SK-N-SH (cell line): ENCODE measurements at regions not wholly inside any gene's neighbourhood (a gene's known extent, or its start where the extent isn't known, plus 50 kb on each side); places are given as distances from the start of the nearest gene placed in this dataset.

ENCODE experiments used
- CTCF ChIA-PET: fragments of 300-600, 350-600 bp; formaldehyde crosslinking; extraction: SDS; loops from one replicate; lab custom pipeline; 2021; lab: Yijun Ruan, JAX
- POLR2A ChIA-PET: fragments of 350-600 bp; sonication (Branson Sonifier 250); formaldehyde crosslinking; extraction: SDS; loops from one replicate; lab custom pipeline; 2020; ENCODE audit warnings: antibody characterized with exemption, inconsistent platforms; lab: Yijun Ruan, JAX
- DNase-seq: peaks from one replicate; pipeline ENCODE4 v3.0.0; 2012
- H2AFZ ChIP-seq: fragments of 200-600 bp; sonication (generic); 2 replicates; pipeline ENCODE4 v1.8.1; 2016; ENCODE audit warnings: antibody characterized with exemption, mild to moderate bottlenecking, low read depth
- H3F3A ChIP-seq: fragments of 200-600 bp; sonication (generic); replicated peaks from 2 replicates; pipeline ENCODE3; 2016; ENCODE audit warnings: antibody characterized with exemption, mild to moderate bottlenecking; ENCODE audit not compliant: insufficient read depth
- H3K27ac ChIP-seq, 2 experiments: fragments of 200-500 bp in 1 of 2; fragments of 200-600 bp in 1 of 2; sonication (Bioruptor generic) in 1 of 2; sonication (generic), shearing (Covaris generic) in 1 of 2; 2 replicates each; pipeline versions ENCODE4 v1.5.1 to v1.6.1; 2014 to 2016; ENCODE audit warnings: low read depth in 2 of 2, inconsistent platforms in 1 of 2, low read length in 1 of 2, mild to moderate bottlenecking in 1 of 2, mixed read lengths in 1 of 2
- H3K27me3 ChIP-seq: fragments of 200-600 bp; sonication (generic), shearing (Covaris generic); 2 replicates; pipeline ENCODE4 v1.6.1; 2016; ENCODE audit warnings: mixed run types; ENCODE audit not compliant: insufficient read depth
- H3K36me3 ChIP-seq, 2 experiments: fragments of 200-500 bp in 1 of 2; fragments of 200-600 bp in 1 of 2; sonication (Bioruptor generic) in 1 of 2; sonication (generic) in 1 of 2; replicated peaks in 1 of 2; 2 replicates each; pipeline versions ENCODE3 to v1.5.1; 2014 to 2016; ENCODE audit warnings: low read length in 1 of 2, mild to moderate bottlenecking in 1 of 2; ENCODE audit not compliant: insufficient read depth in 2 of 2, control insufficient read depth in 1 of 2
- H3K4me1 ChIP-seq, 2 experiments: fragments of 200-500 bp in 1 of 2; fragments of 200-600 bp in 1 of 2; sonication (Bioruptor generic) in 1 of 2; sonication (generic), shearing (Covaris generic) in 1 of 2; 2 replicates each; pipeline versions ENCODE4 v1.5.1 to v1.6.1; 2014 to 2016; ENCODE audit warnings: low read depth in 1 of 2, low read length in 1 of 2, mixed run types in 1 of 2; ENCODE audit not compliant: insufficient read depth in 2 of 2, control insufficient read depth in 1 of 2
- H3K4me2 ChIP-seq: fragments of 200-600 bp; sonication (generic), shearing (Covaris generic); 2 replicates; pipeline ENCODE4 v1.6.1; 2017; ENCODE audit warnings: mixed run types
- H3K4me3 ChIP-seq, 2 experiments: fragments of 200-500 bp in 1 of 2; fragments of 200-600 bp in 1 of 2; sonication (Bioruptor generic) in 1 of 2; sonication (generic), shearing (Covaris generic) in 1 of 2; 2 replicates each; pipeline versions ENCODE4 v1.5.1 to v1.8.1; 2014 to 2016; ENCODE audit warnings: low read depth in 2 of 2, inconsistent platforms in 1 of 2, low read length in 1 of 2, mild to moderate bottlenecking in 1 of 2, mixed read lengths in 1 of 2, moderate library complexity in 1 of 2
- H3K79me2 ChIP-seq: fragments of 200-600 bp; sonication (generic); 2 replicates; pipeline ENCODE4 v1.8.1; 2017; ENCODE audit warnings: mild to moderate bottlenecking; ENCODE audit not compliant: insufficient read depth
- H3K9ac ChIP-seq: fragments of 200-600 bp; sonication (generic); 2 replicates; pipeline ENCODE4 v1.6.1; 2017; ENCODE audit warnings: mixed run types
- H3K9me2 ChIP-seq: fragments of 200-600 bp; sonication (generic); 2 replicates; pipeline ENCODE4 v1.6.1; 2017; ENCODE audit warnings: mixed run types
- H3K9me3 ChIP-seq: fragments of 200-600 bp; sonication (generic); 2 replicates; pipeline ENCODE4 v1.6.1; 2017; ENCODE audit warnings: mixed run types, mild to moderate bottlenecking, moderate library complexity
- H4K20me1 ChIP-seq: fragments of 200-600 bp; sonication (generic); 2 replicates; pipeline ENCODE4 v1.6.1; 2017; ENCODE audit warnings: mild to moderate bottlenecking, mixed run types; ENCODE audit not compliant: insufficient read depth
- CTCF ChIP-seq: fragments of 200-600 bp; sonication (generic); IDR thresholded peaks from 2 replicates; pipeline ENCODE4 v1.6.1; 2017; ENCODE audit warnings: antibody characterized with exemption, mild to moderate bottlenecking, moderate library complexity
- ELF1 ChIP-seq: IDR thresholded peaks from 2 replicates; pipeline ENCODE4 v1.4.0; 2012
- EP300 ChIP-seq, 2 experiments: IDR thresholded peaks; 2 replicates each; pipeline versions ENCODE4 v1.4.0 to v1.6.1; 2012; ENCODE audit warnings: borderline replicate concordance in 1 of 2, low read depth in 1 of 2, low read length in 1 of 2
- FOSL2 ChIP-seq: IDR thresholded peaks from 2 replicates; pipeline ENCODE4 v1.4.0; 2012; ENCODE audit warnings: low read depth, mild to moderate bottlenecking, moderate library complexity, borderline replicate concordance
- FOXJ3 ChIP-seq: sonication (generic); formaldehyde crosslinking; IDR thresholded peaks from 2 replicates; pipeline ENCODE4 v1.5.1; 2020; ENCODE audit warnings: mild to moderate bottlenecking, missing genetic modification reagents
- FOXM1 ChIP-seq: IDR thresholded peaks from 2 replicates; pipeline ENCODE4 v1.4.0; 2012; ENCODE audit warnings: low read depth, mild to moderate bottlenecking
- GABPA ChIP-seq: IDR thresholded peaks from 2 replicates; pipeline ENCODE4 v1.4.0; 2012; ENCODE audit warnings: low read depth, mild to moderate bottlenecking
- MXI1 ChIP-seq: IDR thresholded peaks from 2 replicates; pipeline ENCODE4 v1.6.1; 2012; ENCODE audit warnings: mild to moderate bottlenecking, low read depth, low read length, improper control_type of control experiment
- NRF1 ChIP-seq: IDR thresholded peaks from 2 replicates; pipeline ENCODE4 v1.6.1; 2012; ENCODE audit warnings: low read depth, mild to moderate bottlenecking, low read length
- PBX3 ChIP-seq: IDR thresholded peaks from 2 replicates; pipeline ENCODE4; 2012
- POLR2AphosphoS5 ChIP-seq: IDR thresholded peaks from 2 replicates; pipeline ENCODE4 v1.6.1; 2012; ENCODE audit warnings: low read depth, low read length
- RAD21 ChIP-seq: IDR thresholded peaks from 2 replicates; pipeline ENCODE4 v1.6.1; 2012; ENCODE audit warnings: mild to moderate bottlenecking, low read length
- RCOR1 ChIP-seq: fragments of 150-350 bp; IDR thresholded peaks from 2 replicates; pipeline ENCODE4 v1.6.1; 2017; ENCODE audit warnings: antibody characterized with exemption, low read length
- SIN3A ChIP-seq: IDR thresholded peaks from 2 replicates; pipeline ENCODE4 v1.6.1; 2012; ENCODE audit warnings: low read depth, mild to moderate bottlenecking, low read length, moderate library complexity, borderline replicate concordance
- ZBTB33 ChIP-seq: IDR thresholded peaks from 2 replicates; pipeline ENCODE4 v1.4.0; 2012; ENCODE audit warnings: low read depth, borderline replicate concordance
- WGBS: methylation state at CpG from one replicate; pipeline ENCODE4 v1.1.6; 2017; ENCODE audit warnings: low lambda C conversion rate; 5-methylcytosine and 5-hydroxymethylcytosine counted together
- TF ChIP-seq, protein P1 (sequence below): IDR thresholded peaks from 2 replicates; pipeline ENCODE4 v1.4.0; 2012; ENCODE audit warnings: low read depth
- TF ChIP-seq, protein P2 (sequence below): IDR thresholded peaks from 2 replicates; pipeline ENCODE4 v1.4.0; 2012; ENCODE audit warnings: low read depth, borderline replicate concordance

- no peak overlapping the region for H3K4me2 ChIP-seq
- POLR2A ChIA-PET, result no interaction called here
- TF ChIP-seq ELF1 (no peak), MXI1 (no peak), FOSL2 (no peak), POLR2AphosphoS5 (no peak), GABPA (no peak), RAD21 (no peak), ZBTB33 (no peak), EP300 (IDR thresholded peaks at IDR 0.05; ENCODE audit: borderline replicate concordance in 1 of 2, low read depth in 1 of 2, low read length in 1 of 2) (no peak), FOXJ3 (CRISPR knock-in tag) (no peak), RCOR1 (no peak), CTCF (no peak), SIN3A (no peak), NRF1 (no peak), FOXM1 (no peak), PBX3 (no peak)
- TF ChIP-seq, protein P1, sequence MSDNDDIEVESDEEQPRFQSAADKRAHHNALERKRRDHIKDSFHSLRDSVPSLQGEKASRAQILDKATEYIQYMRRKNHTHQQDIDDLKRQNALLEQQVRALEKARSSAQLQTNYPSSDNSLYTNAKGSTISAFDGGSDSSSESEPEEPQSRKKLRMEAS, result no peak
- TF ChIP-seq, protein P2, sequence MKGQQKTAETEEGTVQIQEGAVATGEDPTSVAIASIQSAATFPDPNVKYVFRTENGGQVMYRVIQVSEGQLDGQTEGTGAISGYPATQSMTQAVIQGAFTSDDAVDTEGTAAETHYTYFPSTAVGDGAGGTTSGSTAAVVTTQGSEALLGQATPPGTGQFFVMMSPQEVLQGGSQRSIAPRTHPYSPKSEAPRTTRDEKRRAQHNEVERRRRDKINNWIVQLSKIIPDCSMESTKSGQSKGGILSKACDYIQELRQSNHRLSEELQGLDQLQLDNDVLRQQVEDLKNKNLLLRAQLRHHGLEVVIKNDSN, result no peak
- no peaks in the 10 kb centered on the region for H3F3A ChIP-seq
- no peaks in the 10 kb centered on the region for H4K20me1 ChIP-seq
- H3K27ac ChIP-seq, result no peak overlapping the region
- H3K9ac ChIP-seq, result no peak overlapping the region
- no peaks in the 10 kb centered on the region for H3K79me2 ChIP-seq
- no peaks in the 10 kb centered on the region for H3K9me2 ChIP-seq
- CTCF ChIA-PET, result interaction anchor here (1.4 to 1.6 kb wide), 2 partner anchors 10 to 13 kb away, joined by 4 read pairs; no protein-coding TSS in a partner anchor
- no peaks in the 10 kb centered on the region; the same call in 1 of the 2 replicates for H3K27me3 ChIP-seq
- no peaks in the 10 kb centered on the region for H3K9me3 ChIP-seq
- WGBS, result 0% methylated on average over 1 of the region's 1 CpG
- no peak overlapping the region for H3K4me3 ChIP-seq
- H2AFZ ChIP-seq, result no peak overlapping the region
- H3K4me1 ChIP-seq, result no peaks in the 10 kb centered on the region
- DNase-seq, result no peak
- H3K36me3 ChIP-seq, result no peaks in the 10 kb centered on the region
These were observed 93.3 kb downstream of the PERP start for GRCh38 chr6:138013959-138014358.
